ENCODE measurements at regions not wholly inside any gene's neighbourhood (a gene's known extent, or its start where the extent isn't known, plus 50 kb on each side); places are given as distances from the start of the nearest gene placed in this dataset.

DNA sequence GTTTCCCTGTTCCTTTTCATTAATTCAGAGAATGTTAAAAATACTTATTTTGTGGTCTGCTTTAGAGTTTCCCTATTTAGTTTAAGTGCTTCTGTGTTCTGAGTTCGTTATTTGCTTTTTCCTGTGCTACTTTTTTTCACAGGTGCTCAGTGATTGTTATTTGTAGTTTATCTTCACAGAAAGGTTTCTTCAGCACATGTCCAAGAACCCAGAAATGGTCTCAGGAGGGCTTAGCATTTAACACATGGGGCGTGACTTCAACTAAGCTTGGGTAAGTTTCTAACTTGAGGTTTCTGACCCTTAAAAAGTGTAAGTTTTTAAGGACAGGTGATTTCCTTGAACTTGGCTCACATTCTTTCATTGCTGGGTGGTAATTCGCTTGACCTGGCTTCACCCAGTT is 157.3 kb downstream of the AASDHPPT start:
- Mint-ChIP-seq H3K36me3 (ENCODE audit: insufficient read depth in 1 of 3, low read depth in 3 of 3) (peaks cover 6 to 14% (median 9%) of the 10 kb centered on the region in 3 experiments; a peak in 5 of 7 replicates), H3K27ac (no peak overlapping the region), H3K4me1 (no peaks in the 10 kb centered on the region), H3K9me3 (peaks cover 10 to 12% of the 10 kb centered on the region in 2 experiments), H3K4me3 (no peak overlapping the region), H3K27me3 (ENCODE audit: low read depth) (0 out of 2 replicates have a peak, but pooled peaks cover 1% of the 10 kb centered on the region)
- no peak overlapping the region for H4K8ac ChIP-seq (replicated peaks; ENCODE audit: insufficient read length, low read depth, low read length)
- H4K91ac ChIP-seq (ENCODE audit: insufficient read length, low read depth, low read length), result no peak overlapping the region
- TF ChIP-seq, protein P1, sequence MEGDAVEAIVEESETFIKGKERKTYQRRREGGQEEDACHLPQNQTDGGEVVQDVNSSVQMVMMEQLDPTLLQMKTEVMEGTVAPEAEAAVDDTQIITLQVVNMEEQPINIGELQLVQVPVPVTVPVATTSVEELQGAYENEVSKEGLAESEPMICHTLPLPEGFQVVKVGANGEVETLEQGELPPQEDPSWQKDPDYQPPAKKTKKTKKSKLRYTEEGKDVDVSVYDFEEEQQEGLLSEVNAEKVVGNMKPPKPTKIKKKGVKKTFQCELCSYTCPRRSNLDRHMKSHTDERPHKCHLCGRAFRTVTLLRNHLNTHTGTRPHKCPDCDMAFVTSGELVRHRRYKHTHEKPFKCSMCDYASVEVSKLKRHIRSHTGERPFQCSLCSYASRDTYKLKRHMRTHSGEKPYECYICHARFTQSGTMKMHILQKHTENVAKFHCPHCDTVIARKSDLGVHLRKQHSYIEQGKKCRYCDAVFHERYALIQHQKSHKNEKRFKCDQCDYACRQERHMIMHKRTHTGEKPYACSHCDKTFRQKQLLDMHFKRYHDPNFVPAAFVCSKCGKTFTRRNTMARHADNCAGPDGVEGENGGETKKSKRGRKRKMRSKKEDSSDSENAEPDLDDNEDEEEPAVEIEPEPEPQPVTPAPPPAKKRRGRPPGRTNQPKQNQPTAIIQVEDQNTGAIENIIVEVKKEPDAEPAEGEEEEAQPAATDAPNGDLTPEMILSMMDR (conservative IDR thresholded peaks at IDR 0.05), result no peak
- no peaks in the 10 kb centered on the region for H3K9me3 ChIP-seq (ENCODE audit: control insufficient read depth, low read depth, low read length)
- no peaks in the 10 kb centered on the region for H3K79me2 ChIP-seq (ENCODE audit: insufficient read depth, low read length)
- H2BK15ac ChIP-seq (ENCODE audit: low read depth, low read length), result no peak overlapping the region
- no peaks in the 10 kb centered on the region for H4K20me1 ChIP-seq (ENCODE audit: control insufficient read depth, insufficient read depth, insufficient read length)
- no peak overlapping the region for H3K4me2 ChIP-seq (ENCODE audit: insufficient read depth, insufficient read length, low read length)
- H2BK120ac ChIP-seq (ENCODE audit: low read depth, low read length, poor library complexity, severe bottlenecking), result no peak overlapping the region
- no peak overlapping the region for H4K5ac ChIP-seq (ENCODE audit: insufficient read length, low read depth, low read length)
- no peaks in the 10 kb centered on the region for H3K23me2 ChIP-seq (ENCODE audit: insufficient read length, low read depth, low read length, poor library complexity, severe bottlenecking)
- H3K9ac ChIP-seq (ENCODE audit: extremely low read depth, insufficient read length, low read length), result no peak overlapping the region
- no CpG with 5 or more reads among the region's 3 CpGs for WGBS (ENCODE audit: extremely low coverage, insufficient read length, low lambda C conversion rate)
- H3K27me3 ChIP-seq (ENCODE audit: insufficient read depth, low read length), result no peaks in the 10 kb centered on the region
- H3K27ac ChIP-seq (ENCODE audit: insufficient read length, low read depth, low read length), result no peak overlapping the region
- no peak overlapping the region for H3T11ph ChIP-seq (ENCODE audit: low read length)
- DNase-seq, result no peak
- H3K18ac ChIP-seq (ENCODE audit: insufficient read length, low read depth, low read length), result no peak overlapping the region
- no peak overlapping the region for H2AFZ ChIP-seq (ENCODE audit: low read length)
- H2BK12ac ChIP-seq (ENCODE audit: insufficient read length, low read depth, low read length), result no peak overlapping the region
- H3K4ac ChIP-seq (ENCODE audit: low read depth, low read length), result no peak overlapping the region
- H2AK5ac ChIP-seq (ENCODE audit: insufficient read length, low read length), result no peak overlapping the region
- H2BK5ac ChIP-seq (ENCODE audit: insufficient read length, low read length), result no peak overlapping the region
- H3K14ac ChIP-seq (ENCODE audit: insufficient read depth, low read length), result no peak overlapping the region
- no peaks in the 10 kb centered on the region for H3K79me1 ChIP-seq (ENCODE audit: insufficient read depth, low read depth, low read length, poor library complexity, severe bottlenecking)
- no peaks in the 10 kb centered on the region for H3K4me1 ChIP-seq (ENCODE audit: insufficient read depth, low read length)
- no peak overlapping the region for H2BK20ac ChIP-seq (ENCODE audit: low read depth, low read length, poor library complexity, severe bottlenecking)
- H3K23ac ChIP-seq (ENCODE audit: insufficient read length, low read depth, low read length), result no peak overlapping the region
- H3K56ac ChIP-seq (ENCODE audit: insufficient read length, low read depth, low read length), result no peak overlapping the region

All from H9 (cell line).